Panc1 (cell line): ENCODE measurements at regions not wholly inside any gene's neighbourhood (a gene's known extent, or its start where the extent isn't known, plus 50 kb on each side); places are given as distances from the start of the nearest gene placed in this dataset.

ENCODE experiments used
- ATAC-seq: fragments of 200-7000 bp; cut with Tn5 transposase; 2 replicates; pipeline ENCODE4 v1.9.1; 2020; ENCODE audit warnings: mild to moderate bottlenecking, moderate library complexity
- BruUV-seq: library from RNA; stranded (reverse); fragments of 400-500 nt; replicated peaks from 2 replicates; lab custom pipeline; 2021; lab: Mats Ljungman, UMichigan
- CTCF ChIA-PET: fragments of 300-600 bp; sonication (Branson Sonifier 250); formaldehyde crosslinking; loops from one replicate; lab custom pipeline; 2022; ENCODE audit warnings: antibody characterized with exemption; lab: Charles Lee
- POLR2A ChIA-PET: fragments of 300-600 bp; sonication (Branson Sonifier 250); formaldehyde crosslinking; loops from one replicate; lab custom pipeline; 2022; ENCODE audit warnings: antibody characterized with exemption; lab: Charles Lee
- DNase-seq: peaks from one replicate; pipeline ENCODE4 v3.0.0-alpha.2; 2010; ENCODE audit warnings: low read depth, low spot score
- H3K27ac ChIP-seq: 2 replicates; pipeline ENCODE4 v1.5.1; 2011; ENCODE audit warnings: mild to moderate bottlenecking, low read length, inconsistent platforms
- H3K27me3 ChIP-seq: fragments of 200-500 bp; sonication (Bioruptor generic); 2 replicates; pipeline ENCODE4 v1.6.0; 2014; ENCODE audit warnings: low read length, inconsistent platforms; ENCODE audit not compliant: control insufficient read depth, insufficient read depth
- H3K36me3 ChIP-seq: fragments of 200-500 bp; sonication (Bioruptor generic); 2 replicates; pipeline ENCODE4 v1.5.1; 2014; ENCODE audit warnings: inconsistent platforms, mild to moderate bottlenecking, low read length, moderate library complexity; ENCODE audit not compliant: control insufficient read depth, insufficient read depth
- H3K4me1 ChIP-seq: 2 replicates; pipeline ENCODE4 v1.5.1; 2011; ENCODE audit warnings: inconsistent platforms, mild to moderate bottlenecking, low read length, moderate library complexity; ENCODE audit not compliant: control insufficient read depth, insufficient read depth
- H3K4me3 ChIP-seq, 2 experiments: 2 replicates each; pipeline ENCODE4 v1.5.1; 2011 to 2012; ENCODE audit warnings: low read depth in 2 of 2, low read length in 2 of 2, mild to moderate bottlenecking in 2 of 2, inconsistent platforms in 1 of 2, moderate library complexity in 1 of 2
- H3K9me3 ChIP-seq: fragments of 200-500 bp; sonication (Bioruptor generic); 2 replicates; pipeline ENCODE4 v1.5.1; 2014; ENCODE audit warnings: low read depth, mild to moderate bottlenecking, inconsistent platforms, low read length, moderate library complexity; ENCODE audit not compliant: control insufficient read depth, insufficient read depth
- CTCF ChIP-seq: fragments of 450-650 bp; IDR thresholded peaks from 2 replicates; pipeline ENCODE4 v1.5.1; 2017; ENCODE audit warnings: mild to moderate bottlenecking
- POLR2AphosphoS5 ChIP-seq: IDR thresholded peaks from 2 replicates; pipeline ENCODE4 v1.6.1; 2012; ENCODE audit warnings: mild to moderate bottlenecking, low read depth, low read length, moderate library complexity
- REST ChIP-seq, 2 experiments: IDR thresholded peaks; 2 replicates each; pipeline ENCODE4 v1.6.1; 2011 to 2012; ENCODE audit warnings: low read depth in 2 of 2, control low read depth in 1 of 2, low read length in 1 of 2, mild to moderate bottlenecking in 1 of 2, moderate library complexity in 1 of 2; ENCODE audit not compliant: insufficient read depth in 1 of 2
- SIN3A ChIP-seq: IDR thresholded peaks from 2 replicates; pipeline ENCODE4 v1.6.1; 2012; ENCODE audit warnings: low read depth, mild to moderate bottlenecking, low read length, moderate library complexity, borderline replicate concordance; ENCODE audit not compliant: insufficient read depth
- TCF7L2 ChIP-seq: IDR thresholded peaks from 2 replicates; pipeline ENCODE4 v1.6.1; 2011; ENCODE audit warnings: mild to moderate bottlenecking, low read depth, low read length, inconsistent platforms
- in situ Hi-C: cut with HindIII; loops from 2 replicates; pipeline ENCODE4 v1.10.0; 2016; ENCODE audit warnings: low sequenced_read_pairs, low pct_unique_long_range_greater_than_20kb
- intact Hi-C: fragments of 100-400 bp; cut with micrococcal nuclease; formaldehyde crosslinking; loops from one replicate; pipeline ENCODE4 v1.10.0; 2022; ENCODE audit not compliant: unreplicated experiment

GRCh38 chr9:89912605-89912953, 307.8 kb downstream of the GADD45G start:
- no peaks in the 10 kb centered on the region for H3K36me3 ChIP-seq
- CTCF ChIA-PET, result no interaction called here
- H3K4me3 ChIP-seq, result no peak overlapping the region
- DNase-seq (no peak), ATAC-seq (no peak)
- H3K27me3 ChIP-seq, result no peaks in the 10 kb centered on the region
- H3K27ac ChIP-seq, result no peak overlapping the region
- H3K4me1 ChIP-seq, result no peaks in the 10 kb centered on the region
- H3K9me3 ChIP-seq, result no peaks in the 10 kb centered on the region
- POLR2A ChIA-PET, result no interaction called here
- intact Hi-C loops (no loop called here), in situ Hi-C loops (no loop called here)
- no TSS peak for BruUV-seq
- TF ChIP-seq REST (IDR thresholded peaks at IDR 0.05; ENCODE audit: insufficient read depth in 1 of 2, low read depth in 2 of 2, low read length in 1 of 2) (no peak), TCF7L2 (no peak), CTCF (no peak), POLR2AphosphoS5 (no peak), SIN3A (no peak)

GRCh38 chr9:89915187-89915586, 310.4 kb downstream of the GADD45G start:
- DNase-seq, result no peak
- no peaks in the 10 kb centered on the region for H3K9me3 ChIP-seq
- no peaks in the 10 kb centered on the region for H3K36me3 ChIP-seq
- H3K4me1 ChIP-seq, result no peaks in the 10 kb centered on the region
- no peak overlapping the region for H3K4me3 ChIP-seq
- TF ChIP-seq REST (IDR thresholded peaks at IDR 0.05; ENCODE audit: insufficient read depth in 1 of 2, low read depth in 2 of 2, low read length in 1 of 2) (no peak), CTCF (no peak), TCF7L2 (no peak), POLR2AphosphoS5 (no peak), SIN3A (no peak)
- BruUV-seq, result no TSS peak
- intact Hi-C loops, result no loop called here
- no peak overlapping the region for H3K27ac ChIP-seq
- no peak for ATAC-seq
- in situ Hi-C loops, result no loop called here
- POLR2A ChIA-PET, result no interaction called here
- H3K27me3 ChIP-seq, result no peaks in the 10 kb centered on the region
- CTCF ChIA-PET, result no interaction called here
